ENCODE measurements at regions not wholly inside any gene's neighbourhood (a gene's known extent, or its start where the extent isn't known, plus 50 kb on each side); places are given as distances from the start of the nearest gene placed in this dataset.
"Not testable (repeated sequence)": the region's sequence is repeated elsewhere in the genome, so short reads cannot be mapped to it uniquely, and the experiment has no call there.

DNA sequence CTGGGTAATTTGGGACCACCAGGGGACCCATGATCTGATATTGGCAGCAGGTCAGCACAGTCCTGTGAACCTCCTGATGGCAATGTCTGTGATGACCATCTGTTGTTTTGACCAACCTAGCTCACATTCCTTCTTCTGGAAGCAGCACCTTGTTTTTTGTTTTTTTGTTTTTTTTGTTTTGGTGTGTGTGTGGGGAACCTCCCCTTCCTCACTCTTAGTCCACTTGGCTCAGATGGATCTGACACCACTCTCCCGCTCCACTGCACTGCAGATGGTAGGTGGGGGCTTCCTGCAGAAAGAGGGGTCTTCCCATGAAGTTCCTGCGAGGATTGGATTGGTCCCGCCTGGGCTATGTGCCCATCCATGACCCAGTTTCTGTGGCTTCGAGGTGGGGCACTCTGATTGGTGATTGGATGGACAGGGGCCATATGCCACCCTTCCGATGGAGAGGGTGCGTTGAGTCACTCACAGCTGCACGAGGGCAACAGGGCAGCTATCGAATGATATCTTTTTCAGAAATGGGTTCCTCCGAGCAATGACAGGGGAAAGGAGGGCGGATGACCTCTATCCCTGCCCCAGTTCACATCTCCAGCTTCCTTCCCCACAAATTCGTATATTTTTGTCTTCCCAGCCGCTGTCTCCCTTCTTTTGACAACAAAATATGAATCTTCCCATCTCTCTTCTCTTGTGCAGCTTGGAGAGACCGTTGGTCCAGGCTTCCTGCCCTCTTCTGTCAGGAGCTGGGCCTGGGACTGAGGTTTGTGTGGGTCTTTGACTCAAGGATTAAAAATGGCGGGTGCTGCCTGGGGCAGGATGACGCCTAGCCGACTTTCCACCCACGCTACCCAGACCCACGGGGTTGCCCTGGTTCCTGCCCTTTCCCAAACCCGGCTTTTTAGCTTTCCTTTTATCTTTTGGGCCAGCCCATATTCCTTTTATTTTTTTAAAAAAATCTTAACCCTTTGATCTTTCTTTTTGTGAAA, 132.1 kb upstream of the KCNG1 start:
- DNase-seq = no peak

- no peak for DNase-seq
Observed at GRCh38 chr20:51153867-51154707, 131.2 kb upstream of the KCNG1 start.

DNA sequence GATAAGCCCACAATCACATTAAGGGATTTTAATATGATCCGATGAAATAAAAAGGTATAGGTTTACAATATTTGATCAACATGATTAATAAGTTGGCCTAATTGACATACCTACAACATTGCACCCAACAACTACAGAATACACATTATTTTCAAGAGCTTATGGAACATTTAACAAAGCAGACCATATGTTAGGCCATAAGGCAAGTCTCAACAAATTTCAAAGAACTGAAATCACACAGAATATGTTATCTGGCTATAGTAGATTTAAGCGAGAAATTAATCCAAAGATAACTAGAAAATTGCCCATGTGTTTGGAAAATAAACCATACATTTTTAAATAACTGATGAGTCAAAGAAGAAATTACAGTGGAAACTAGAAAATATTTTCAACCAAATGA, 126.0 kb upstream of the KCNG1 start:
- no peak for DNase-seq

- no peak for DNase-seq
Observed at GRCh38 chr20:51144476-51144875, 121.6 kb upstream of the KCNG1 start.

DNA sequence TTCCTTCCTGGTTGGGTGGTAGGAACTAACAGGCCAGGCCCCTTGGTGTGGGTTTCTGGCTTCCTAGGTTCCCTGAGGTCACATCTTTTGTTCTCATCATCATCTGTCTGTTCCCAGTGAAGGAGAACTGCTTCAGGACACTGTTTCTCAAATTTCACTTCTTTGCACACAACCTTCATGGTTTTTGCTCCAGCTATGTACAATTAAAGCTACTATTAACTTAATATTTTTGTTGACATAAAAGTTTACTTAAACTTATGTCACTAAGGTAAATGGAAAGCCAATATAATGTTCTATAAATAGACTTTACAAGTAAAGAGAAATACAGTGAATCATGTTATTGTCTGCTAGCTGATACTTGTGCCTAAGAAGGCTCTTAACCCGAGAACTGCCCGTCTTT, 120.7 kb upstream of the KCNG1 start:
- DNase-seq = no peak

DNA sequence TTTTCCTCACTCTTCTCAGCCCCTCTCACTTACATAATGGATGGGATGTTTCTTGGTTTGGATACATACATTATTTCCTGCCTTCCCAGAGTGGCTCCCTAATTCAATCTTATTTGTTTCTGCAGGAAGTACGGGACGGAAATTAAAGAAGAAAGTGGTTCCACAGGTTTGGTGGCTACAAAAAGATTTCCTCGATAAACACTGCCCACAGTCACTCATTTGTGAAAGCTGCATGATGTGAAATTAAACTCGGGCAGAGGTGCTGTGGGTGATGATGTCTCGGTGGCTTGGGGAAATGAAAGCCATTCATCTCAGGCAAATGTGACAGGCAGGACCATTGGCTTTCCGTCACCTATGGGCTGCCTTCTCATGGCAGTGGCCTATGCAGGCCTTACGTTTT, 119.5 kb upstream of the KCNG1 start:
- no peak for DNase-seq

GRCh38 chr20:51140671-51141070, 117.8 kb upstream of the KCNG1 start:
- no peak for DNase-seq

- no peak for DNase-seq
Observed at GRCh38 chr20:51139891-51140290, 117.0 kb upstream of the KCNG1 start.

DNA sequence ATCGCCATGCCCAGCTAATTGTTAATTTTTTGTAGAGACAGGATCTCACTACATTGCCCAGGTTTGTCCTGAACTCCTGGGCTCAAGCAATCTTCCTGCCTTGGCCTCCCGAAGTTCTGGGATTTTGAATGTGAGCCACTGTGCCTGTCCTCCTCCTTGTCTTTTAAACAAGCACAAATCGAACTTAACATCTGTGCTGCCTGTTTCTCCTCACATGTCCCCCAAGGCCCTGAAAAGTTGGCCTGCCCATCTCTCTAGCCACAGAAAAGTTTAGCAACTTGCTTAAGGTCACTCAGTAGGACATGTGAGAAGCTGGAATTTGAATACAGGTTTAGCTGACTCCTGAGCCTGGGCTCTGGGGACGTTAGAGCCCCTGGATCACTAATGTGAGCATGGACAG, 115.7 kb upstream of the KCNG1 start:
- no peak for DNase-seq

GRCh38 chr20:51137461-51137860, 114.6 kb upstream of the KCNG1 start:
- no peak for DNase-seq

DNA sequence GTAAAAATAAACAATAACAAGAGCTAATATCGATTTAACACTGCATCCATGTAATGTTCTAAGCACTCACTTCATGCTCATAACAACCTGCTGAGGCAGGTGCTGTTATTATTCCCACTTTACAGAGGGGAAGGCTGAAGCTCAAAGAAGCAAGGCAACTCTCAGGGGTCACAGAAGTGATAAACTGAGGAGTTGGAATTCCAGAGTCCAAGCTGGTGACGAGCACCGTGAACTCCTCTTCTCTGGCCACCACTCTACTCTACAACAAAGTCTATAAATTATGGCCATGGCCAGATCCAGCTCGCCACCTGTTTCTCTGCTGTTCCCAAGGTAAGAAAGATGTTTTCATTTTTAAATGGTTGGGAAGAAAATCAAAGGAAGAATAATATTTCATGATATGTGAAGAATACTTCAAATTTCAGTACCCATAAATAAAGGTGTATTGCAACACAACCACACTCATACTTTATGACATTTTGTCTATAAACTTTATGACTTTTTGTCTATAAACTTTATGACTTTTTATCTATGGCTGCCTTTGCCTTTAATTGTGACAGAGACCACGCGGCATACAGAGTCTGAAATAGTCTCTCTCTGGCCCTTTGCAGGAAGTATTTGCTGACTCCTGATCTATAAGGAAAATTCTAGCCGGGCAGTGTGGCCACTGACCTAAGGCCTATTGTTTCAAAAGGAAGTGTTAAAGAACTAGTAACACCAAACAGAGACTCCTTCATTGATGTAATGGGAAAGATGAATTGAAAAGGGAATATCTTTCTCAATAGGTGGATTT, 113.2 kb upstream of the KCNG1 start:
- DNase-seq = no peak

DNA sequence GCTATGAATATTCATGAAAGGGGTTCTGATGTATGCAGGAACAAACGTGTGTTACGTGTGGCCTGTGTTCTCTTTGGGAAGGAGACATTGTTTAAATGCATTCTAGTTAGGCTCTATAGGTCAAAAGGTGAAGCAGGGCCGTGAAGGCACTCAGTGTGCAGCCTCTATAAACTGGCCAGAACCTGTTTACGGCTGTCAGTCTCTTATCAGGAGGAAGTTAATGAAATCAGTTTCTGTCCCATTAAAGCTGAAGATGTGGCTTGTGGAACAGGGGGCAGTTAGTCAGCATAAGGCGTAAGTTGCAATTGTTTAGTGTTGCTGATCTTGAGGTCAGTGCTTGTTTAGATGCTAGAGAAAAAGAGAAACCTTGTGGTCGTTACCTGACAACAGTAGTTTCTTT, 111.5 kb upstream of the KCNG1 start:
- DNase-seq = no peak

- no peak for DNase-seq
Observed at GRCh38 chr20:51132279-51132678, 109.4 kb upstream of the KCNG1 start.

DNA sequence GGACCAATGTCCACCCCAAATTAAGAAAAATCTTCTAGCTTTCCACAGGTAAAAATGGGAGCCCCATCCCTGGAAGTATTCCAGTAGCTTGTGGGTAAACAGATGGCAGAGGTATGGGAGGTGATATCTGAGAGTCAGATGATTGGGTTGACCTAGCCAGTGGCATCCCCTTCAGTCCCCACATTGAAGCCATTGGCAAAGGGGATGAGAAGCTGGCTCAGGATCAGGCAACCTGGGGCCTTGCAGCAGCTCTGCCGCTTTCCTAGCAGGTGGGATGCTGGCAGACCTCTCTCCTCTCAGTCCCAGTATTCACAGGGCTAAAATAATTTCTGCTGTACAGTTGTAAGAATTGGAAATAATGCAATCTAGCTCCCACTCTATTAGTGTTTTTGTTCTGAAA, 108.9 kb upstream of the KCNG1 start:
- DNase-seq = no peak

- no peak for DNase-seq
Observed at GRCh38 chr20:51129147-51129776, 106.4 kb upstream of the KCNG1 start.

GRCh38 chr20:51128198-51128597, 105.3 kb upstream of the KCNG1 start:
- no peak for DNase-seq

GRCh38 chr20:51127713-51128112, 104.8 kb upstream of the KCNG1 start:
- no peak for DNase-seq

DNA sequence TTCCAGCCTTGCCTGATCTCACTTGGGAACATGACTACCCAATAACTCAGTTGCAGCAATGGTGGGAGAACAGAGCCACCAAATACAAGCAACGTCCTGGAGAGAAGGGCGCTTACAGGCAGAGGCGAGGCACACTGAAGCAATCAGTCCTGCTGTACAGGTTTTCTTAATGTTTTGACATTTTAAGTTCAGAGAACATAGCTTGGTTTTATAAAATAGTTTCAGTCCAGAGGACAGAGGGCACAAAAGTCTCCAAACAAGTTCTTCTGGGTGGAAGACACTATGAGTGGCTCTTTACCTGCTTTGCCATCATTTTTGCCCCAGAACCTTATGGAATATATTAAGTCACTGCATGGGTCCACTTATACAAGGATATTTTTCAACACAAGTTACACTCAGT, 103.4 kb upstream of the KCNG1 start:
- no peak for DNase-seq

DNA sequence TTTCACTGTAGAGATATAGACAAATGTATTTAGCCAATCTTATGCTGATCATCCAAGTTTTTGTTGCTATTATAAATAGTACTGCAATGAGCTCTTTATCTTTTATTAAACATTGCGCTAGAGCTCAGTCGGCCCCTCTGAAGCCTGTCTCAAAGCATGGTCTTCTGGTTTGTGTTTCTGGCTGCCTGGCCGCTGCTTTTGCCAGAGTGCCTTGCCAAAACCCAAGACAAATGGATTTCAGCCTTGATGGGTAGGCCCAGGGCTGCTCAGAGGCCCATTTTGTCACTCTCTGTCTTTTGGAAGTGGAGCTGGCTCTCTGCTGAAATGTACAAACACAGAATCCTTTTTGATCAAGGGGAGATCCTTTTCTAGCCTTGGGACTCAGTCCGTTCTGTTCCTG, 102.9 kb upstream of the KCNG1 start:
- no peak for DNase-seq

DNA sequence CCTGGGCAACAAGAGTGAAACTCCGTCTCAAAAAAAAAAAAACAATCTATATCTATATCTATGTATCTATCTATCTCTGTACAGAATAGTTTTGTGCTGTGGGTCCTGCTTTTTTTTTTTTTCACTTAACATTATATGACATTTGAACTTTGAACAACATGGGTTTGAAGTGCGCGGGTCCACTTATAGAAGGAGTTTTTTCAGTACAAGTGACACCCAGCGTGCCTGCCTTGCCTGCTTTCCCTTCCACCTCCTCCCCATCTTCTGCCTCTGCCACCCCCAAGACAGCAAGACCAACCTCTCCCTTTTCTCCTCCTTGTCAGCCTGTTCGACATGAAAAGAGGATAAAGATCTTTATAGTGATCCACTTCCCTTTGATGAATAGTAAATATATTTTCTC, 102.2 kb upstream of the KCNG1 start:
- DNase-seq = no peak

DNA sequence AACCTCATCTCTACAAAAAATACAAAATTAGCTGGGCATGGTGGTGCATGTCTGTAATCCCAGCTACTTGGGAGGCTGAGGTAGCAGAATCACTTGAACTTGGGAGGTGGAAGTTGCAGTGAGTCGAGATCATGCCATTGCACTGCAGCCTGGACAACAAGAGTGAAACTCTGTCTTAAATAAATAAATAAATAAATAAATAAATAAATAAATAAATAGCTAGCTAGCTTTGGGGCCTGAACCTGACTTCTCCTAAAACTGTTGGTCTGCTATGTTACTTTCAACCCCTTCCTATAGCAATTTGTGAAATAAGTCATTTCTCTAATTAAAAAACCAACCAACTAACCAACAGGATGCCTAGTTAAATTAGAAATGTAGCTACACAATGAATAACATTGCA, 101.0 kb upstream of the KCNG1 start:
- DNase-seq = not testable (repeated sequence)

DNA sequence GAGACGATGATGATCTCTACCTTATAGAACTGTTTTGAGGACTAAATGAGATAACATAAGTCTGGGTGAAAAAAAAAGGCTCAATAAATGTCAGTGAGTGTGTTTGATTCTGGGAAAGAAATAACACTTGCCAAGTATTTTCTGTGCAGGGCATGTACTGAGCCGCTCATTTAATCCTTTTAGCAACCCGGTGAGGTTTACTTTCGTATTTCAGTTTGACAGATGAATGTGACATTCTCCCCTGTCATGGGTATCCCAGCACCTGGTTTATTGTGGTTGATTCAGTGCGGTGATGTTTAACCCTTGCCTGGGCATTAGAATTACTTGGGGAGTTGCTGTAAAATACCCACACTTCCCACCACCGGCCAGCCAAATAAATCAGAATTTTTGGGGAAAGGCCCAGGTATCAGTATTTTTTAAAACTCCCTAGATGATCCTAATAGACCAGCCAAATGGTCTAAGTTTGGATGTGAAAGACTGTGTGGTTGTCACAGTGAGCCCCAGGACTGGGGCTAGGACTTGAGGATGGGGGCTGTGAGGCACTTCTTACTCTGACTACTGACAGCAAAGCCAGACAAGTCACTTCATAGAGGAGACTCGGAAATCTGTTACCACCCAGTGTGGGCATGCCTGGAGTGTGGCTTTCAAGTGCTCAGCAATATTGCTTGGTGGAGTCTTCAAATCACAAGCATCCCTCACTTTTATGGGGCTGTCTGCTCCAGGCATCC, 100.2 kb upstream of the KCNG1 start:
- no peak for DNase-seq
